NCI-H2107 (cell line): ENCODE measurements at regions not wholly inside any gene's neighbourhood (a gene's known extent, or its start where the extent isn't known, plus 50 kb on each side); places are given as distances from the start of the nearest gene placed in this dataset.
"Not testable (repeated sequence)": the region's sequence is repeated elsewhere in the genome, so short reads cannot be mapped to it uniquely, and the experiment has no call there.

Experiments used
- DNase-seq: peaks from one replicate; lab custom pipeline; 2025; lab: John Stamatoyannopoulos, UW

DNA sequence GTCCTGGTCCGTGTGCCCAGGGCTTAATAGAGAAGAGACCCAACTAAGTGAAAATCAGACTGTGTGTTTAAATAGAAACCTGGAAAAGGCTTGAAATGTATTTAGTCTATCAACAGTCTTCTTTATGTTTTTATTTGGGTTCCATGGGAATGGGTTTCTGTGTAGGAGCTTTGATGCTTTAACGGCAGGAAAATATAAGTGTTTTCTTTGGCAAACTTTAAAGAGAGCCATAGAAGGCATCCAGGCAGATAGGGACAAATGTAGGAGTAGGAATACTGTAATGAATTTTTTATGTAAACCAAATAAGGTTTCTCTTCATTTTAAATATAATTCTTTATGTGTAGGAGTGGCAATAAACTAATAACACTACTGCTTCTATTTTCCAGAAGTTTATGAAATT lies 989.0 kb downstream of the GATA3 start:
- DNase-seq = no peak

DNA sequence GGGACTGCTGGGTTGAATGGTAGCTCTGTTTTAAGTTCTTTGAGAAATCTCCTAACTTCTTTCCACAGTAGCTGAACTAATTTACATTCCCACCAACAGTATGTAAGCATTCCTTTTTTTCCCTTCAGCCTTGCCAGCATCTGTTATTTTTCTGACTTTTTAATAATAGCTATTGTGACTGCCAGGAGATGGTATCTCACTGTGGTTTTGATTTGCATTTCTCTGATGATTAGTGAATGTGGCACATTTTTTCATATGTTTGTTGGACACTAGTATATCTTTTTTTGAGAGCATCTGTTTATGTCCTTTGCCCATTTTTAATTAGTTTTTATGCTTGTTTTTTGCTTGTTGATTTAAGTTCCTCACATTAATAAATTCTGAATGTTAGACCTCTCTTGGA lies 990.8 kb downstream of the GATA3 start:
- no peak for DNase-seq

DNA sequence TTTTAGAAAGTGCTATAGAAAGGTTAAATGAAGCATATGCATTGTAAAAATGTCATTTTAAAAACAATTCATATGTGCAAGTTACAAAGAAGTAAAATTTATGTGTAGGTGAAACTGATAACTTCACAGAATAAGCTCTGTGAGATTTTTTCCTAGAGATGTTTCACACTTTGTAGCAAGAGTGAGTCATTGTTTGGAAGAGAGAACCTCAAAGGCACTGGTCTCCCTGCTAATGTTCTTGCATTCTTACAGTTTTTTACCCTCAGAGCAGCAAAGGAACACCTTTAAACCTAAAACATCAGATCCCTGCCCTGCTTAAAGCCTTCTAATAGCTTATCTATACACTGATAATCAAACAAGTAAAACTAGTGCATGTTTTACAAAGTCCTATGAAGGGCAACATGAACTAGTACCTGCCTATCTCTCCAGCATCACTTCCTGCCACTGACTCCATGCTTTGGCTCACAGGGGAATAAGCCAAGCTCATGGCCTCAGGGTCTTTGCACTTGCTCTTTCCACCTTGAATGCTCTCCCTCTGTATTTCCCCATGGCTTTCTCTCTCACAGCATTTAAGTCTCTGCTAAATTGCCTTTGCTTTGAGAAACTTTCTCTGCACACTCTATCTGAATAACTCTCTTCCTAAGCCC lies 997.0 kb downstream of the GATA3 start:
- no peak for DNase-seq

DNA sequence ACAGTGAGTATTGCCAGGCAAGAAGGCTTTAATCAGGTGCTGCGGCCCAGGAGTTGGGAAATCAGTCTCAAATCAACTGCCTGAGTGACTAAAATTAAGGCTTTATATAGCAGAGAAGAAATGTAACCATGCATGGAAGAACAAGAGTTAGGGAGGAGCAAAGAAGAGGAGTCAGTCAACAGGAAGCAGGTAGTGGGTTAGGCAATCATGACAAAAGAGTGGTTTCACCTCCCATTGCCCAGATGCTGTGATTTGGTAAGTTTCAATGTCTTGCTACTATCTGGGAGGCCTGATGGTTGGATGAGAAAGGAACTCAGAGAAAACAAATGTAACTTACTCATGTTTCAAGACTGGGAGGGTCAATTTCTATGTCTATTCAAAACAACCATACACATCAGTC lies 998.3 kb downstream of the GATA3 start:
- no peak for DNase-seq

DNA sequence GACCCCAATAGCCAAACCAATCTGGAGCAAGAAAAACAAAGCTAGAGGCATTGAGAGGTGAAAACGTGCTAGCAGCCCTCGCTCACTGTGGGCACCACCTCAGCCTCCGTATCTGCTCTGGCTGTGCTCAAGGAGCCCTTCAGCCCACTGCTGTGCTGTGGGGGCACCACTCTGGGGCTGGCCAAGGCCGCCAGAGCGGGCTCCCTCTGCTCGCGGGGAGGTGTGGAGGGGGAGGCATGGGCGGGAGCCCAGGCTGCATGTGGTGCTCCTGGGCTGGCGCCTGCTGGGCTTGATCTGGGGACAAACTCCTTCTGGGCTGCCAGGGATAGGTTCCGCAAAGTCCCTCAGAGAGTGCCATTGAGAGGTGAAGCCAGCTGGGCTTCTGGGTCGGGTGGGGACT lies 1002.0 kb downstream of the GATA3 start:
- no peak for DNase-seq

DNA sequence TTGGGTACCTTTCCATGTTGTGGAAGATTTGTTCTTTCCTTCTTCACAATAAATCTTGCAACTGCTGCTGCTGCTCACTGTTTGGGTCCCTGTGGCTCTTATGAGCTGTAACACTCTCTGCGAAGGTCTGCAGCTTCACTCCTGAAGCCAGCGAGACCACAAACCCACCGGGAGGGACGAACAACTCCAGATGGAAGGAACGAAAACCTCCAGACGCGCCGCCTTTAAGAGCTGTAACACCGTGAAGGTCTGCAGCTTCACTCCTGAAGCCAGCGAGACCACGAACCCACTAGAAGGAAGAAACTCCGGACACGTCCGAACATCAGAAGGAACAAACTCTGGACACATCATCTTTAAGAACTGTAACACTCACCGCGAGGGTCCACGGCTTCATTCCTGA lies 1002.8 kb downstream of the GATA3 start:
- not testable (repeated sequence) for DNase-seq

DNA sequence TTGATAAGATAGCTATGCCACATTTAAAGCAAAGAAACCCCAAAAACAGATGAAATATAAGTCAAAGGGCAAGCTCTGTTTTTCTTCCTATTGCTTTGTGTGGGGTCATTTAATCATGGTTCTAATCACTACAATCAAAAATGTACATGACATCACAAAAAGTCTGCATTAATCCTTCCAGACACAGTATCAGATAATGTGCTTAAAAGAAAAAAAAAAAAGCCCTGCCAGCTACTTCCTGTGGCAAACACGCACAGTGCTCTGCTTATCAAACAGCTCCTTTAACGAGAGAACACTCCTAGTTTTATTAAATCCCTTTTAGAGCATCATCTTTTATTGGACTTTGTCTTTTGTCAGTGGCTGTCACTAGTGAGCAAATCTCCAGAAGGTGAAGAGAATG lies 1005.8 kb downstream of the GATA3 start:
- DNase-seq = no peak

DNA sequence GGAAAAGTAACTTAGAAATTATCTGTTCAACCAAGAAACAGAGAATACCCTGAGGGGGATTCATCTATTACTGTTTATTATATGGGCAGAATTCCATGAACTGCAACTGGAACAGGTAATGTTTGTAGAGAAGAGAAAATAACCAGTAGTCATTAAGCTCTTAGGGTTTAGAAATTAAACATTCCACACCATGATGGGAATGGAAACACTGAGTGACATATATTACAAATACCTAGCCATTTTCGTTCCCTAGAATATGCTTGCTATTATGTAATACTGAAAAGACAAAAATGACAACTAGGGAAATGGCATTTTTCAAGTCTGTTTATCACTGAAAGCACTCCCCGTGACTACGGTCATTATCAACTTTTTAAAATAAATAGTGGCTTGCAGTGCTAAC lies 1007.4 kb downstream of the GATA3 start:
- DNase-seq = no peak

DNA sequence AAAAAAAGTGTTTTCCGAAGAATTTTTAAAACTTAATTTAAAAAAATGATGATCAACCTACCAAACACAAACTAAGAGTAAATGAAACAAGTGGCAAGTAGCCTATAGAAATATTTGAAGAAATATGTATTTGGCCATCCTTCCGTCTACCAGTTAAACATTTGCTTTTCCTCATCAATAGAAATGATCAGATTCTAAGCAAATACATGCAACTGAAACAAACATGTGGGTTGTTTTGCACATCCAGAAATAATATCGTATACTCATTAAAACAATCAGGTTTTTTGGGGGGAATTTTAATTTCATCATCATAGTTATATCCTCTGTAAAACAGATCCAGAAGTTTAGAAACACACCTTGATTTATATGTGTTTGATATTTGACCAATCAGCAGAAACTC lies 1011.7 kb downstream of the GATA3 start:
- no peak for DNase-seq

DNA sequence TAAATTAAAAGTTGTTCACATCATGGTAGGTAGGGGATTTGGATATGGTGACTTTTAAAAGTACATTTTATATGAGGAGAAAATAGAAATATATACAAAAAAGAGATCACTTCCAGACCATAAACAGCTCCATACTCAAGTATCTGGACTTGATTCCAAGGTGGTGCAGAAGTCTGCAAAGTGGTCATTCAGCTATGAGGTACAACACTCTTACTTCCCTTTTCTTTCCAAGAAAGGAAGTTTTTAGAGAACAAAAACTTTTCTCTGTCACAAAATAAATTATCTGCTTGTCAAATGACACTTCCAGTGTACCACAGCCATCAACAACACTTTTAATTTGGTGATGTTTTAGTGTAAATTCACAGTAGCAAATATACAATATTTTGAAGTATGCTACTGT lies 1013.5 kb downstream of the GATA3 start:
- no peak for DNase-seq

DNA sequence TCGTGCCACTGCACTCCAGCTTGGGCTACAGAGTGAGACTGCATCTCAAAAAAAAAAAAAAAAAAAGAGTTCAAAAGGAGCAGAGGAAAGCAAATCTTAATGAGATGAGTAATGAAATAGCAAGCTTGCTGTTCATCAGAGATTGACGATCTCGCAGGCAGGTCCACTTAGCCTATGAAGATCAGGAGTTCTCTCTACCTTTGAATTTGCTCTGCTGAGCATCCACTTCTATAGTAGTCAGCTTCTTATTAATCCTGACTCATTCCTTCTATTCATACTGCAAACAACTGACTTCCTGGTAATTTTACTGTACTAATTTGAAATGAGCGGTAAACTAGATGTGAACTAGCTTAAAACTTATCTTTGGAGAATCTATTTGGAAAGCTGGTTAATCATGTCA lies 1014.6 kb downstream of the GATA3 start:
- no peak for DNase-seq

DNA sequence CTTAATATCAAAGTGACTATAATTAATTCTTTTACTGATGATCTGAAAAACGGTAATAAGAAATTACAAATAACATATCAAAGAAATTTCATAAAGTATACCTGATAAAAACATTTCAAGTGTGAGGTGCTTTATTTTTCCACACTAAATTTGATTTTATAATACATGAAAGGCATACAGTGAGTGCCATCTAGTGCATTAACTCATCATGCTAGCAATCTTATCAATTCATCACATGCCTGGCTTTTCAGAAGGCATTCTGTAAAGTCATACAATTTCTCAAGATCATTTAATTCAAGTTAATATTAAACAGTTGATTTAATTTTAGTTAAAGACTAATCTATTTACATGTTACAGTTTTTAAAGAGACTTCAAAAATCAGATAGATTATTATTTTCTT lies 1020.9 kb downstream of the GATA3 start:
- DNase-seq = no peak

DNA sequence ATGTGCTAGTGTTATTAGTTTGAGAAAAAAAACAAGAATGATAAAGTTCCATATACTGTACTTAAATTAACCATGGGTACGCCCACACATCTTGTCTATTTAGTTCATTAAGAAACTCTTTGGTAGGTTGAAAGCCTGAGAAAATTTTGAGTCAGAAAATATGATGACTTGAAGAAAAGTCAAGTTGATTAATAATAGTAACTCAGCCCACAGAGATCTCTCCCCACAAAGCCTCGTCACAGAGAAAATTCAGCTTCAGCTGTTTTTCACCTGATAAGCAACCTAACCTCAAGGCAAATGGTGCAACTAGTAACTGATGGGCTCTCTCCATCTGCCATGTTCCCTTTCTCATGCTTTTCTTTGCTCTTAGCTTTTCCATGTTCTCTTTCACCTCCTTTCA lies 1021.6 kb downstream of the GATA3 start:
- no peak for DNase-seq

DNA sequence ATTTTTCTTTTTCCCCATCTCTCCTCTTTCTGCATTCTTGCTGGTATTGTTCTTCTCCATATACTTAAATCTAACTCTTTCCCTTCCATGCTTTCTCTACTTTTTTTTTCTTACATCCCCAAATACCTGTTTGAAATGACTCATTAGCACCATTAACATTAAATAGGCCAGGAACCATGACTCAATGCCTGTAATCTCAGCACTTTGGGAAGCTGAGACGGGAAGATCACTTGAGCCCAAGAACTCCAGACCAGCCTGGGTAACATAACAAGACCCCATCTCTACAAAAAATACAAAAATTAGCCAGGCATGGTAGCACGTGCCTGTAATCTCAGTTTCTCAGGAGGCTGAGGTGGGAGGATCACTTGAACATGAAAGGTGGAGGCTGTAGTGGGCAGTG lies 1026.8 kb downstream of the GATA3 start:
- no peak for DNase-seq

DNA sequence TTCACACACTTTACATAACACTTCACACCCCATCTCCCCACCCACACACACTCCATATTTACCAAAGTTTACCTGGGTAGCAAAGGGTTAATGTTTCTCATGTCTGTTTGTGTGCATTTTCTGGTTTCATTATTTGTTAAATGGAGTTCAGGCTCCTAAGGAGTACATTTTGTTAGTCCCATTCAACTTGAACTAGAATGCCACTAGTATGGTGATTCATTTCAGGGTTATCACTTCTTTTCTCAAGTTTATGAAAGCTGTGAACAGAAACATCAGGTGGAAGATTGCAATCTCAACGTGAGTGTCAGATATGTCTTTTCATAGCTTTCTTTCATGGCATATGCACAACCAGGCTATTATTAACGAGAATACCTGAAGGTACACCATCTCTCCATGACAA lies 1027.5 kb downstream of the GATA3 start:
- DNase-seq = no peak

DNA sequence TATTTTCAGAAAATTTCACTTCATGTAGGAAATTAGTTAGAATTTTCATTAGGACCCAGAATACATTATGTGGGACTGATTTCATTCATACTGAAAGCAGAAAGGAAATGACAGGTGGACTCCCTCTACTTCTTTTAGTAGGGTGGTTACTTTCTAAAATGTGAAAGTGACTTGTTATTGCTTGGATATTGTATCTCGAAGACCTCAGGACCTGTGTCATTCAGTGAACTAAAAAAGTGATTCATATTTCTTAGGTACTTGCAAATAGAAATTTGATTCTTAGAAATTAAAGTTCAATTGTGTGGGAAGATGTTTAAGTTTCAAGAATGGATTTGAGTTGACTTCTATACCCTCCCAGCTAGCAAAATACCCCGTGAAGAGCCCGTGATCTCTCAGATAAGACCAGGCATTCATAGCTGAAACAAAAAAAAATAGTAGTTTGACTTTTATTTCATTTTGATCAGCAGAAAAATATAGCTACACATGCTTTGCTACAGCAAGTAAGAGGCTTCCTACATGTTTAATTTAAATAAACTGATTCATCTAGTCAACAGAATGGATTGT lies 1037.1 kb downstream of the GATA3 start:
- no peak for DNase-seq

DNA sequence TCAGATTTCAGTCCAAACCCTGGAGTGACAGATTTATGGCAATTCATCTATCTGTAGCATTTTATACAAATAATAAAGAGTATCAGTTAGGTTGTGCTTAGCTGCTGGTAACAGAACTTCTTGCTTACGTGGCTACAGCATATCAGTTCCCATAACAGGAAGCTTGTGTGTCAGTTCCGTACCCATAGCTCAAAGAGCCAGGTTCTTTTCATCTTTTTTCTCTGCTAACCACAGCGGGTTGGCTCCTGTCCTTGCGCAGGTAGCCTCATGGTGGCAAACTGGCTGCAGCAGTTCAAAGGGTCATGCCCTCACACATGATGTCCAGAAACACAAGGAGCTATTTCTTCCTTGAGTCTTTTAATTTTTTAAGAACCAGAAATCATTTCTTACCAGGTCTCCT lies 1041.8 kb downstream of the GATA3 start:
- no peak for DNase-seq

DNA sequence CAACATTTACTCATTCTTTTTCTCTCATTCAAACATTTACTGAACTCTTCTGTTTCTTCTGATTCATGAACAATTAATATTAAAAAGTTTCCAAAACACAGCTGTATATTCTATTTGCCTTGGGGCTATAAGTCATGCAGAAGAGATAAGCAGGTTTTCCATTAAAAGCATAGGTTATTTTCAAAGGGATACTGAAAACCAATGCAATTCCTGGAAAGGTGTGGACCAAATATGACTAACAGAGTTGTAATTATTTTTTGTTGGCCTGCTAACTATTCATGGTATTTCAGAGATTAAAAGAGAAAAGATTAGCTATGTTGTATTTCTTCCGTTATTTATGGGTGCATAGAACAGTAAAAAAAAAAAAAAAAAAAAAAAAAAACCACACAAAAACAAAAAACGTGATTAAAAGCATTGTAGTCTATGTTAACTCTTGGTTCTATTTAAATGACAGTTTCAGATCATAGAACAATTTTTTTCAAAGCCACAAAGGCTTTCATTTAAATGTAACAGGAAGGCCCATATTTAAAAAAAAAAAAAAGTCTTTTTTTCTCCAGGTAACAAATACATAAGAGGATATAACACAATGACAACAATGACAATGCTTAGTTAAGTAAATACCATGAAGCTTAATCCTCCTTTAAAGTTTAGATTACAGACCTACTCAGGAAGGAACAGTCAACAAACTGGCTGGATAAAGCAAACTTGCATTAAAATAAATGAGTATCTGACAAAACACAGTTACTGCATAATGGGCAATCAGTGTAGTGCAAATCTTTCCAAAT lies 1042.9 kb downstream of the GATA3 start:
- DNase-seq = no peak

DNA sequence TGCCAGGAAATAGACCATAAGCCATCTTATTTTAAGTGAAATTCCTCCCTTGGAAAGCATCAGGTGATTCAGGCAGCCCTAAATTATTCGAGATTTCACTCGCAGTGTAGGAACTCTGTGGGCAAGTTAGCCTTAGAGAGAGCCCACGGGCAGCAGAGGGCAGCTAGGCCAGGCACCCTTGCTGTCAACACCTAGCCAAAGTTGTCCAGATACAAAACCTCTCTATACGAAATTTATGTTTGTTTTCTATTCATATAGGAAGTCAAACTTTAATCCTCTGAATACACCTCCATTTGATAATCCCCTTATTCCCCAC lies 1043.5 kb downstream of the GATA3 start:
- no peak for DNase-seq

DNA sequence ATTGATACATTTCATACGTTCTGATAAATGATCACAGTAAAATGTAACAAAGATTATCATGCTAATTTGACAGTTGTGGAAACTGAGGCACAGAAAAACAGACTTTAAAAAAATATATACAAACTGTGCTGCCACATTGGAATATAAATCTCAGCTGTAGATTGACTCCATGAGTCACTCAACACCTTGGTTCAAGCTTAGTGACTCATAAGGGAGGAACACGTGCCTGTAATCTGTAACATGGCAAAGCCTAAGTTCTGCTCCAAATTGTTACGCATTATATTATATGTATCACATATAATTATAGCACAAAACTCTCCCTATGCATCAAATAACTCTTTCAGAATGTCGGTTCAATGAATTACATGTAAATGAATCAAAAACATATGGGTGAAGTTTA lies 1047.5 kb downstream of the GATA3 start:
- no peak for DNase-seq

DNA sequence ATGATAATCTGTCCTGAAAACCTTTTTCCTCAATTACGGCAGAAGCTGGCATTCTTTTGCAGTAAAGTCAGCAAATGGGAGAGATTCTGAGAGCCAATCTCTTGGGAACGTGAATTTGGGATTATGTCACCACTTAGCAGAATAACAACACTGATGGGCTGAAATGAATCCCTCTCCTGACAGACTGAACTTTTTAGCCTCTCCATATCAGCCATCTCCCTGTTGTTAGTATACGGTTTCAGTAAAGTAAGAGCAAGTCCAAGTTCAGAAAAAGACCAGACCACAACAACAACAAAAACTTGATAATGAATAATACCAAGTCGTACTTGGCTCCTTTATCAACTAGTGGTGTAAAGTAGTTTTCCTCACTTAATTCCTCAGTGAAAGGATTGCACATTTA lies 1048.8 kb downstream of the GATA3 start:
- no peak for DNase-seq

DNA sequence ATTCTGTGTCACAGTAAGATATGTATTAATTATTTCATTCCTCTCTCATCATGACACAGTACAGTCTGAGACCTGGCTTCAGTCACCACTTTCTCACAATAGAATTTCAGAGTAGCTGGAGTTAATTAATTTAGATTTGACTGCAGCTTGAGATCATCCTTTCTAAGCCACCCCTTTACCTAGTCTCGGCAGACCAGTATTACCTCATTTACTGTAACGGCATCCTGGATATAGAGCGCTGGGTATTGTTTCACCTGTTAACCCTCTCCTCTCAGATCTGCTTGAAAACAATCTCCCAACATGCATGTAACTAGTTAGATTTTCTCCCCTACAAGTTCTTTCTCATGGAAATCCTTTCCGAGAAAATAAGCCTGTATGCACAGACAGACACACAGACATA lies 1057.5 kb downstream of the GATA3 start:
- no peak for DNase-seq

DNA sequence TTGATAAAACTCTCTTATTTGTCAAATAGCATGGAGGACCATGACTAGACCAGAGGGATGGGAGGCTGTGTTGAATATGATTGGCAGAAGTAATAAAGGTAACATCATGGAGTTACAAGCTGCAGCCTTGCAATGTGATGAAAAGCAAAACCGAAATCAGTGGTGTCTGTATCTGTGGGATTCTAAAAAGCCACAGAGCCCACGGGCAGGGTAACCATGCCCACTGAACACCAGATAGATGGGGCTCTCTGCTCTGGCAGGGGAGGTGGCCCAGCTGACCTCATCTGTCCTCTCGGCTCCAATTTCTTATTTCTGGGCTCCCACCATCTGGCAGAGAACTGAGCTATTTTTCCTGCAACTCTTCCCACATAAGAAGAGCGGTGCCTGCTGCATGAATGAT lies 1072.2 kb downstream of the GATA3 start:
- DNase-seq = no peak

DNA sequence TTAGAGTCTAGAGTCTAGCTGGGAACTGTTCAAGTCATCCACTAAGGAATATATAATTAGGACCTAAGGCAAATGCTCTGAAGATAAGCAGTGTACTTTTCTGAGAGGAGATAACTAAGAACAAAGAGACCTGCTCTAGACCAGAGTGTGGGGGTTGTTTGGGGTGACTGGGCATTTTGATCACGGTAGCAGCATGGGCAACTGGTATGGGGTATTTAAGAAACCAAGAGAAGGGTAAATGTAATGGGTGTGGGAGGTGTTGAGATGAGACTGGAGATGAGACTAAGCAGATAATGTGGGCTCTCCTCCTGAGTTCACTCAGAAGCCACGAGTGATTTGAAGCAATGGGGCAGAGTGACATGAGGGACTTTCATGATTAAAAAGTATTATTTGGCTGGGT lies 1082.9 kb downstream of the GATA3 start:
- DNase-seq = no peak
